HG03135 (cell line): ENCODE measurements at regions not wholly inside any gene's neighbourhood (a gene's known extent, or its start where the extent isn't known, plus 50 kb on each side); places are given as distances from the start of the nearest gene placed in this dataset.
A peak's percentile ranks its signal among the peaks of the same experiment; 100 is the strongest.
"Not testable (repeated sequence)": the region's sequence is repeated elsewhere in the genome, so short reads cannot be mapped to it uniquely, and the experiment has no call there.

Source experiments
- ATAC-seq: cut with Tn5 transposase; IDR thresholded peaks from one replicate; pipeline ENCODE4 v1.9.1; 2021; ENCODE audit warnings: mild to moderate bottlenecking, moderate library complexity; ENCODE audit not compliant: unreplicated experiment

- ATAC-seq: no peak
These were observed 199.1 kb upstream of the GADL1 start for GRCh38 chr3:31093606-31094005.

GRCh38 chr3:31094048-31094447, 199.6 kb upstream of the GADL1 start:
- no peak for ATAC-seq

- no peak for ATAC-seq
These were observed 200.8 kb upstream of the GADL1 start for GRCh38 chr3:31095255-31095654.

GRCh38 chr3:31096661-31097395, 202.4 kb upstream of the GADL1 start:
- ATAC-seq: no peak

- no peak for ATAC-seq
These were observed 206.1 kb upstream of the GADL1 start for GRCh38 chr3:31100519-31100918.

- ATAC-seq: not testable (repeated sequence)
These were observed 206.8 kb upstream of the GADL1 start for GRCh38 chr3:31101285-31101684.

GRCh38 chr3:31102196-31102879, 207.9 kb upstream of the GADL1 start:
- ATAC-seq: no peak

- no peak for ATAC-seq
These were observed 208.7 kb upstream of the GADL1 start for GRCh38 chr3:31103181-31103580.

- no peak for ATAC-seq
These were observed 209.2 kb upstream of the GADL1 start for GRCh38 chr3:31103623-31104180.

- ATAC-seq: no peak
These were observed 210.6 kb upstream of the GADL1 start for GRCh38 chr3:31105011-31105410.

- no peak for ATAC-seq
These were observed 211.1 kb upstream of the GADL1 start for GRCh38 chr3:31105438-31106077.

GRCh38 chr3:31106204-31106603, 211.7 kb upstream of the GADL1 start:
- ATAC-seq: no peak

- ATAC-seq: peak; percentile 89
These were observed 212.5 kb upstream of the GADL1 start for GRCh38 chr3:31106912-31107311.

- ATAC-seq: no peak
These were observed 220.4 kb upstream of the GADL1 start for GRCh38 chr3:31114929-31115283.

- ATAC-seq: not testable (repeated sequence)
These were observed 221.1 kb upstream of the GADL1 start for GRCh38 chr3:31115531-31115930.

GRCh38 chr3:31116651-31117050, 222.2 kb upstream of the GADL1 start:
- no peak for ATAC-seq

GRCh38 chr3:31117854-31118253, 223.4 kb upstream of the GADL1 start:
- ATAC-seq: no peak

GRCh38 chr3:31124373-31124772, 229.9 kb upstream of the GADL1 start:
- ATAC-seq: no peak

- ATAC-seq: no peak
These were observed 231.1 kb upstream of the GADL1 start for GRCh38 chr3:31125413-31126020.

- ATAC-seq: no peak
These were observed 234.8 kb upstream of the GADL1 start for GRCh38 chr3:31129241-31129640.

GRCh38 chr3:31132132-31132769, 237.8 kb upstream of the GADL1 start:
- no peak for ATAC-seq
